ENCODE measurements at regions not wholly inside any gene's neighbourhood (a gene's known extent, or its start where the extent isn't known, plus 50 kb on each side); places are given as distances from the start of the nearest gene placed in this dataset.

- no peak for DNase-seq
Measured at GRCh38 chr10:62866941-62867340, 50.8 kb upstream of the EGR2 start.

GRCh38 chr10:62866451-62866850 lies 50.3 kb upstream of the EGR2 start:
- no peak for DNase-seq

Data from activated T-cell treated with anti-CD3 and anti-CD28 coated beads, Interleukin-2, amount 50 U/mL, for 48 hours (primary cell).